Spleen (tissue), 7 donors: ENCODE measurements at regions not wholly inside any gene's neighbourhood (a gene's known extent, or its start where the extent isn't known, plus 50 kb on each side); places are given as distances from the start of the nearest gene placed in this dataset.

Experiments
- CTCF ChIP-seq, 11 experiments: fragments of 200-600 bp in 7 of 11; fragments of 450-650 bp in 4 of 11; sonication (generic) in 4 of 11; IDR thresholded peaks in 8 of 11; conservative IDR thresholded peaks in 3 of 11; 1 replicate in 7 of 11; 2 replicates in 4 of 11; pipeline versions ENCODE4 v1.4.0 to v1.8.0; 2016 to 2021; ENCODE audit warnings: antibody characterized with exemption in 11 of 11, inconsistent platforms in 4 of 11, mild to moderate bottlenecking in 1 of 11
- POLR2AphosphoS5 ChIP-seq, 3 donors: sonication (generic); formaldehyde crosslinking; IDR thresholded peaks; one replicate each; pipeline ENCODE4 v1.5.1; 2017; ENCODE audit warnings: antibody characterized with exemption in 3 of 3
- donor health status: DM: no; HTN: no; CAD: no; lungs with moderate emphysema.
- donor health status: DM: no; HTN: no; CAD: no.
- donor health status: DM: no; HTN: no; CAD: no.

DNA sequence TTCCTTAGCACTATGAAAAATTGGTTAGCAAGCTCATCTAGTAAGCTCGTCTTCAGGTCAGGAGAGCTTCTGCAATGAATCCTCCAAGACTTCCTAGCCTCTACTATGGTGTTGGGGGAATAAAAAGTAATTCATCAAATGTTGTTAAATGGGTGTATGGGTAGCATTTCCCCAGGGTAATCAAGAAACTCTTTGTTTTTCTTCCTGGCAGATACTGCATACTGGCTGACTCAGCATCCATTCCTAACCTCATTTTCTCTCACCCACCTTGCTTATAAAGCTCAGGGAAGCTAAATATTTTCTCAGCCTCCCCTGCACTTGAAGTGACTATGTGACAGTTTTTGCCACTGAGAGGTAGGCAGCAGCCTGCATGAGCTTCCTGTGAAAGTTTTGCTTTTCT, 83.4 kb downstream of the MAB21L3 start:
- no peak for TF ChIP-seq POLR2AphosphoS5 (IDR thresholded peaks at IDR 0.05)
- TF ChIP-seq CTCF (IDR thresholded peaks at IDR 0.05 in 8 of 11, conservative IDR thresholded peaks at IDR 0.05 in 3 of 11) = no peak
